Tibial artery (tissue), 4 donors: ENCODE measurements at regions not wholly inside any gene's neighbourhood (a gene's known extent, or its start where the extent isn't known, plus 50 kb on each side); places are given as distances from the start of the nearest gene placed in this dataset.

ENCODE experiments used
- DNase-seq, 2 donors: peaks; one replicate each; pipeline ENCODE4 v3.0.0-alpha.2; 2019
- H3K27ac ChIP-seq, 2 donors: fragments of 200-600 bp; sonication (generic) in 1 of 2; 1 replicate in 1 of 2; 2 replicates in 1 of 2; pipeline ENCODE4 v1.5.1; 2018 to 2019; ENCODE audit warnings: mild to moderate bottlenecking in 1 of 2
- H3K27me3 ChIP-seq, 2 donors: fragments of 200-600 bp; sonication (generic) in 1 of 2; one replicate each; pipeline versions ENCODE4 v1.5.1 to v1.6.0; 2016 to 2019
- H3K36me3 ChIP-seq, 3 donors: fragments of 200-600 bp; sonication (generic) in 2 of 3; one replicate each; pipeline ENCODE4 v1.5.1; 2016 to 2019; ENCODE audit warnings: mild to moderate bottlenecking in 2 of 3
- H3K4me1 ChIP-seq, 4 donors: fragments of 200-600 bp; sonication (generic) in 2 of 4; 1 replicate in 3 of 4; 2 replicates in 1 of 4; pipeline ENCODE4 v1.5.1; 2016 to 2019
- H3K4me3 ChIP-seq, 2 donors: fragments of 200-600 bp; sonication (generic) in 1 of 2; 1 replicate in 1 of 2; 2 replicates in 1 of 2; pipeline ENCODE4 v1.5.1; 2018 to 2019; ENCODE audit warnings: mild to moderate bottlenecking in 2 of 2
- H3K9me3 ChIP-seq, 3 donors: fragments of 200-600 bp; sonication (generic) in 1 of 3; one replicate each; pipeline ENCODE4 v1.5.1; 2016 to 2019
- intact Hi-C: fragments of 100-400 bp; cut with DNase I; formaldehyde crosslinking; loops from one replicate; pipeline ENCODE4 v1.15.0; 2023; ENCODE audit warnings: low total_unique reads
- TF ChIP-seq, protein P1 (sequence below), 2 experiments: fragments of 200-600 bp in 1 of 2; fragments of 450-650 bp in 1 of 2; IDR thresholded peaks; one replicate each; pipeline ENCODE4 v1.5.1; 2017 to 2019; ENCODE audit warnings: antibody characterized with exemption in 2 of 2, mild to moderate bottlenecking in 1 of 2, moderate library complexity in 1 of 2

- H3K27me3 ChIP-seq, result no peaks in the 10 kb centered on the region
- TF ChIP-seq, protein P1, sequence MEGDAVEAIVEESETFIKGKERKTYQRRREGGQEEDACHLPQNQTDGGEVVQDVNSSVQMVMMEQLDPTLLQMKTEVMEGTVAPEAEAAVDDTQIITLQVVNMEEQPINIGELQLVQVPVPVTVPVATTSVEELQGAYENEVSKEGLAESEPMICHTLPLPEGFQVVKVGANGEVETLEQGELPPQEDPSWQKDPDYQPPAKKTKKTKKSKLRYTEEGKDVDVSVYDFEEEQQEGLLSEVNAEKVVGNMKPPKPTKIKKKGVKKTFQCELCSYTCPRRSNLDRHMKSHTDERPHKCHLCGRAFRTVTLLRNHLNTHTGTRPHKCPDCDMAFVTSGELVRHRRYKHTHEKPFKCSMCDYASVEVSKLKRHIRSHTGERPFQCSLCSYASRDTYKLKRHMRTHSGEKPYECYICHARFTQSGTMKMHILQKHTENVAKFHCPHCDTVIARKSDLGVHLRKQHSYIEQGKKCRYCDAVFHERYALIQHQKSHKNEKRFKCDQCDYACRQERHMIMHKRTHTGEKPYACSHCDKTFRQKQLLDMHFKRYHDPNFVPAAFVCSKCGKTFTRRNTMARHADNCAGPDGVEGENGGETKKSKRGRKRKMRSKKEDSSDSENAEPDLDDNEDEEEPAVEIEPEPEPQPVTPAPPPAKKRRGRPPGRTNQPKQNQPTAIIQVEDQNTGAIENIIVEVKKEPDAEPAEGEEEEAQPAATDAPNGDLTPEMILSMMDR (IDR thresholded peaks at IDR 0.05), result no peak
- intact Hi-C loops, result no loop called here
- DNase-seq, result no peak
- no peak overlapping the region for H3K4me3 ChIP-seq
- no peaks in the 10 kb centered on the region for H3K9me3 ChIP-seq
- H3K36me3 ChIP-seq, result no peaks in the 10 kb centered on the region
- H3K4me1 ChIP-seq, result no peaks in the 10 kb centered on the region
- H3K27ac ChIP-seq, result no peak overlapping the region
Measured at GRCh38 chr12:60847281-60847680, 1251.5 kb downstream of the SLC16A7 start.

GRCh38 chr12:60849723-60850122 lies 1253.9 kb downstream of the SLC16A7 start:
- no peak overlapping the region for H3K27ac ChIP-seq
- no peaks in the 10 kb centered on the region for H3K27me3 ChIP-seq
- intact Hi-C loops, result no loop called here
- H3K36me3 ChIP-seq, result no peaks in the 10 kb centered on the region
- TF ChIP-seq, protein P1 (IDR thresholded peaks at IDR 0.05), result no peak
- no peaks in the 10 kb centered on the region for H3K4me1 ChIP-seq
- no peaks in the 10 kb centered on the region for H3K9me3 ChIP-seq
- DNase-seq, result no peak
- H3K4me3 ChIP-seq, result no peak overlapping the region

GRCh38 chr12:60853407-60853806 lies 1257.6 kb downstream of the SLC16A7 start:
- H3K27ac ChIP-seq, result no peak overlapping the region
- H3K27me3 ChIP-seq, result no peaks in the 10 kb centered on the region
- no peaks in the 10 kb centered on the region for H3K9me3 ChIP-seq
- H3K4me3 ChIP-seq, result no peak overlapping the region
- intact Hi-C loops, result no loop called here
- no peaks in the 10 kb centered on the region for H3K36me3 ChIP-seq
- DNase-seq, result no peak
- TF ChIP-seq, protein P1 (IDR thresholded peaks at IDR 0.05), result no peak
- H3K4me1 ChIP-seq, result no peaks in the 10 kb centered on the region

DNA sequence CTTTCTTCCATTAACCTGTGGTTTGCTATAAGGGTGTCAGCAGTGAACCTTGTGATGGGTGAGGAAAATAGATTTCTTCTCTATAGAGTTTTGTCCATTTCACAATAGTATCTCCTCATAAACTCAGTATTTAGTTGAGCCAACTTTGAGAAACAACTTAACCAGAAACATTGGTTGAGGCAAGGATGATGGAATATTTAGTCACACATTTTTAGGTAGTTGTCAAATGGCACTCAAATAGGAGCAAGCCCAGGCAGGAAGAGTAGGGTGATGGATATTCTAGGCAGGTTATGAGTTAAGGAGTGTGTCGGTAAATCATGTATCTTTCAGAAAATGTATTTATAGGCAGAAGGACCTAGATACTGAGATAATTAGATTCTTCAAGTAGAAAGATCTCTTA lies 1267.6 kb downstream of the SLC16A7 start:
- H3K27ac ChIP-seq, result no peak overlapping the region
- DNase-seq, result no peak
- no peaks in the 10 kb centered on the region for H3K9me3 ChIP-seq
- H3K36me3 ChIP-seq, result no peaks in the 10 kb centered on the region
- TF ChIP-seq, protein P1 (IDR thresholded peaks at IDR 0.05), result no peak
- H3K27me3 ChIP-seq, result no peaks in the 10 kb centered on the region
- no peak overlapping the region for H3K4me3 ChIP-seq
- no peaks in the 10 kb centered on the region for H3K4me1 ChIP-seq
- intact Hi-C loops, result no loop called here

DNA sequence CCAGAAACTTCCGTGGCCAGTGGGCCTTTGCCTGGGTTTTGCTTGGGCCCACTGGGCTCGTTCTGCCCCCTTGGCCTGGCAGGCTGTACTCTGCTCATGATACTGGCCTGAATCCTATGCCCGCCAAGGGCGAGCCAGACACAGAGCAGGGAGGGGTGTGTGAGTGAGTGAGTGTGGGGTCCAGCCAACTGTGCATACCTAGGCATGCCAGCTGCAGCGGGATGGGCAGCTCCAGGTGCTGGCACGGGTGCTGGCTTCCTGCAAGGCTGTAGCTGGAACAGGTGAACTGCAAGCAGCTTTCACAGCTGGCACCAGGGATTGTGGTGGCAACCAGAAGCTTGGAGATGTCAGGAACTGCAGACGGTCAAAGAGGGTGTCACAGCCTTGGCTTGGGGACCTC lies 1276.4 kb downstream of the SLC16A7 start:
- Histone ChIP-seq H3K27me3 (peaks cover 0 to 2% of the 10 kb centered on the region in 2 donors), H3K36me3 (no peaks in the 10 kb centered on the region), H3K27ac (no peak overlapping the region), H3K4me3 (no peak overlapping the region), H3K9me3 (no peaks in the 10 kb centered on the region), H3K4me1 (no peaks in the 10 kb centered on the region)
- intact Hi-C loops, result no loop called here
- DNase-seq, result no peak
- TF ChIP-seq, protein P1 (IDR thresholded peaks at IDR 0.05), result no peak
